ENCODE measurements at regions not wholly inside any gene's neighbourhood (a gene's known extent, or its start where the extent isn't known, plus 50 kb on each side); places are given as distances from the start of the nearest gene placed in this dataset.
"Not testable (repeated sequence)": the region's sequence is repeated elsewhere in the genome, so short reads cannot be mapped to it uniquely, and the experiment has no call there.

DNA sequence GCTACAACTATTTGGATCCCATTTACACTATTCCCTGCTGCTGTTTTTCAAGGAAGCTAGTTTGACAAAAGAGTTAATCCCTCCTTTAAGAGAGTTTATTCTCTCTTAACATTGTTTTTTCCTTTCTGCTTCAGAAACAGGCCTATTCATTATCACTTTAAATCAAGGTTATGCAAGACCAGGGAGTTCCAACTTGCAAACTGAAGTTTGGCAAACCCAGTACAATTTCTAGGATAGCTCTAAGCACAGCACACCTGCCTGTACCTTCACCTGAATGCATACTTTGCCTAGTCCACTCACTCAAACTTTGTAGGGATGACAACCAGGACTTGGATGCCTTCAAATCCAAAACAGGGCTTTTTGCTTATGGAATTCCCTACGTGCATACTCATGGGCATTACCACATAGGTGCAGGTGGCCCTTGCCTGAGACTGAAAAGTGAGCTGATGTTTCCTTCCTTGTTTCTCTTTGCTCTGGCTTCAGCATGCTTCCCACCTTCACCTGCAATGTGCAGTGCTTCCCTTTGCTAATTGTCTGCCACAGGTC is 193.8 kb upstream of the MMADHC start:
- DNase-seq, result no peak

DNA sequence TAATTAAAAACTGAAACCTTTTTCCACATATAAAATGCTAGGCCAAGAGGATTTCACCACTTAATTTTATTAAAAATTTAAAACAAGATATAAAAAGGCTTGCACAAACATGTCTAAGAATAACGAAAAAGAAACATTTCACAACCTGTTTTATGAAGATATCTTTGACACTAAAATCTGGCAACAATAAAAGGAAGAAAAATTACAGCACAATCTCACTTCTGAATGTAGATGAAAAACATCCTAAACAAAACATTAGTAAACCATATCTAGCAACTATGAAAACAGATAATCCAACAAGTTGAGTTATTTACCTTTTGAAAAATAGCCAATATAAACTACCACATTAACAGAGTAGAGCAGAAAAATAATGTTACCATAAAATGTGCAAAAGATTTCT is 185.4 kb upstream of the MMADHC start:
- DNase-seq, result no peak

DNA sequence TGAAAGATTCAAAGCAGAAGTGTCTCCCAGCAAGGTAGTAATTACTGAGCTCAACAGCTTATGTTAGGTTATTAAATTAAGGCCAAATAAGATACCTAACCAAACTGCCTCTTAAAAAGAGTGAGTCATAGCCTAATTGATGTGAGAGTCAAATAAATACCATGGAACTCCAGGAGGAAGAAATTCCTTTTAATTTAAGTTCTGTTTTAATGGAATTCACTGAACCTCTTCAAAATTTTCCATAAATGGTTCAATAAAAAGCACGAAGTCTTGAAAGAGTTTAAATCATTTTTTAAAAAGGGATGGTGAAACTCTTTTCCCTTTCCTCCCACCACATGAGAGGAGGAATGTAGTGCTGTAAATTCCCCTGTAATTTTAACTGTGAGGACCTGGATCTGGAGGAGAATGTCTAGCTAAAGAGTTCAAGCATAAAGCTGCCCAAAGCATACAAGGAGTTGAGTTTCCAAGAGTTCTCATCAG is 180.8 kb upstream of the MMADHC start:
- peak in 1 of 2 experiments; percentile 20 for DNase-seq

DNA sequence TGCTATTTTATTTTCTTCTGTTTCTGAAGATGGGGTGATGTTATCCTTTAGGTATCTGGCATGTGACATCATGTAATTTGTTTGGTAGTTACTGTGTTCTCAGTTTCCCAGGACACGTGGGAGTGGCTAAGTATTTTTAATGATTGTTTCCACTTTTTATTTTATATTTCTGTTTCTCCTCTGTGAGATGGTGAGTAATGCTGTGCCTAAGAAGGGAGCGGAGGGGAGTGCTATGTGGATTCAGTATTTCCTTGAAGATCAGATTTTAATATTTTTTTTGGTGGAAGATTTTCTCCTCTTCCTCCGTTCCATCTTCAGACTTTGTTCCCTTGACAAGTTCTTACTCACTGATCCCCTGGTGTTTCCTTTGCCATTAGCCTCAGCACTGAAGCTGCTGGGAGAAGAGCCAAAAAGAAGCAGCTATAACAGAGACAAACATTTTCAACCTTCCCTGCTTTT is 180.0 kb upstream of the MMADHC start:
- DNase-seq, result peak in 1 of 2 experiments; percentile 1

DNA sequence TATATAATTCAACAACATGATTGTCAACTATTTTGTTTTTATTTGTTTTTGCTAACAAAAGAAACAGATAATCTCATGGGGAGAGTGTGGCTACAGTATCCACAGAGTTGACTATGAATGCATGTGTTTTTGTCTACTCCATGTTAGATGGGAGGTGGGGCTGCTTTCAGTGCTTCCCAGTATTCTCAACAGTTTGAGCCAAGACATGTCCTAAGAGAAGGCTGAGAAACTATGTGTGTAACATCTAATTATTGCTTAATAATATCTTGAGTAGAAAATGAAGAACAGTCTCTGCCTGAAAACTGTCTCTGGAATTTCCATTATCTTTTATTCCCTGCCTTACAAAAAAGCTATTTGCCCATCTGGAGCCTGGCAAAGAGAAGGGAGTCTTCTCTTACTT is 178.8 kb upstream of the MMADHC start:
- DNase-seq, result no peak

DNA sequence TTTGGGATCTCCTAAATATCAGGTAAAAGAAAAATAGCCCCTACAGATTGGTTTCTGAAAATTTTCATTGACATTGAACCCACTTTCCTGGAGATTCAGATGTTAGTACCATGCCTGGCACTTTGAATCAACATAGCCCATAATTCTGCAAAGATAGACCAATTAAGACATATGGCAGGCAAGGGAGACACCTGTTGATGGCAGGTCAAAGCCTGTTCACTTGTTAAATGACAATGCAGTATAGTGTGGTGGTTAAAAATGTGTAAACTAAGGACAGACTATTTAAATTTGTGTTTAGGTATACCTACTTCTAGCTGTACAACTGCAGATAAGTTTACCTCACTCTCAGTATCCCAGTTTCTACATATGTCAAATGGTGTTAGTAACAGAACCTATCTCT is 178.1 kb upstream of the MMADHC start:
- peak in 1 of 2 experiments; percentile 2 for DNase-seq

DNA sequence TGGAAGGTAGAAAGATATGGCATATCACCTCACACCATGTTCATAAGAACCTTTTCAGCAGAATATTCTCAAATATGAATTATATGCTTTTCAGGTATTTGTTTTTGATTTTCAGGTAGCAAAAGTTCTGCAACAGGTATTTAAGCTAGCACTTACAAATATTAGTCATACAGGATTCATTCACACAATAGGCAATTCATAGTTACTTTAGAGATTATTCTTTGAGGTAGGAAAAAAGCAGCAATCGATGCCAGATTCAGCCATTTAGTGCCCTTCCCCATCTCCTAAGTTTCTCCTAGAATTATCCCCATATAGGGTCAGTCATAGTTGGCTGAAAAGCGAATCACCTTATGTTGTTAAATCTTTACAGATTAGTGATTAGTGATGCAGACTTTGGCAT is 177.4 kb upstream of the MMADHC start:
- DNase-seq, result no peak

DNA sequence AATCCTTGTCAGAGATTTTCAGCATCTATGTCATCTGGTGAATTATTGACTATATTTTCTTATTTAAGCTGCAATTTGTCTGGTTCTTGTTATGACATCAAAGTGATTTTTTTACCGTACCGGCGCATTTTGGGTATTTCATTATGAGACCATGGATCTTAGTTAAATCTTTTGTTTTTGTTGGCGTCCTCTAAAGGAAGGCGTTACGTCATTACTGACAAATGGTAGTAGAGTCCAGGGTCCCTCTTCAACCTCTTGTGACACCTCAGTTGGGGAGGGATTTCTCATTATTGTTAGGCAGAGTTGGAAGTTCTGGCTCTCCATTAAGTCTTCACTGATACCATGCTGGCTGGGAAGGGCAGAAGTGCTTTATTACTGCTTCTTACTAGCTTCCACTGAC is 175.8 kb upstream of the MMADHC start:
- DNase-seq, result no peak

DNA sequence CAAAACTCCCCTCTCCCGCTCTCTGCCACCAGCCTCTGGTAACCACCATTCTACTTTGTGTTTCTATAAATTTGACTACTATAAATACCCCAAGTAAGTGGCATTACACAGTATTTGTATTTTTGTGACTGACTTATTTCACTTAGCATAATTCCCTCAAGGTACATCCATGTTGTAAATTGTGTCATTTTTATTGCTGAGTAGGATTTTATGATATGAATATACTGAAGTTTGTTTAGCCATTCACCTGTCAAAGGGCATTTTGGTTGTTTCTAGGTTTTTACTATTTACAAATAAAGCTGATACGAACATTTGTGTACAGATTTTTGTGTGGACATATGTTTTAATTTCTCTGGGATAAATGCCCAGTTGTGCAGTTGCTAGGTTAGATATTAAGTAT is 174.0 kb upstream of the MMADHC start:
- DNase-seq, result no peak

DNA sequence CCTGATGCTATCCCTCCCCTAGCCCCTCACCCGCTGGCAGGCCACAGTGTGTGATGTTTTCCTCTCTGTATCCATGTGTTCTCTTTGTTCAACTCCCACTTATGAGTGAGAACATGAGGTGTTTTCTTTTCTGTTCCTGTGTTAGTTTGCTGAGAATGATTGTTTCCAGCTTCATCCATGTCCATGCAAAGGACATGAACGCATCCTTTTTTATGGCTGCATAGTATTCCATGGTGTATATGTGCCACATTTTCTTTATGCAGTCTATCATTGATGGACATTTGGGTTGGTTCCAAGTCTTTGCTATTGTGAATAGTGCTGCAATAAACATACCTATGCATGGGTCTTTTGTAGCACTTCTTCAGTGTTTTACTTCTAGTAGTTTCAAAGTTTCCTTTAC is 171.8 kb upstream of the MMADHC start:
- DNase-seq, result not testable (repeated sequence)

DNA sequence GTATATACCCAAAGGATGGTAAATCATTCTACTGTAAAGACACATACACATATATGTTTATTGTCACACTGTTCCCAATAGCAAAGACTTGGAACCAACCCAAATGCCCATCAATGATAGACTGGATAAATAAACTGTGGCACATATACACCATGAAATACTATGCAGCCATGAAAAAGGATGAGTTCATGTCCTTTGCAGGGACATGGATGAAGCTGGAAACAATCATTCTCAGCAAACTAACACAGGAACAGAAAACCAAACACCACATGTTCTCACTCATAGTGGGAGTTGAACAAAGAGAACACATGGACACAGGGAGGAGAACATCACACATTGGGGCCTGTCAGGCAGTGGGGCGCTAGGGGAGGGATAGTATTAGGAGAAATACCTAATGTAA is 167.1 kb upstream of the MMADHC start:
- DNase-seq, result not testable (repeated sequence)

DNA sequence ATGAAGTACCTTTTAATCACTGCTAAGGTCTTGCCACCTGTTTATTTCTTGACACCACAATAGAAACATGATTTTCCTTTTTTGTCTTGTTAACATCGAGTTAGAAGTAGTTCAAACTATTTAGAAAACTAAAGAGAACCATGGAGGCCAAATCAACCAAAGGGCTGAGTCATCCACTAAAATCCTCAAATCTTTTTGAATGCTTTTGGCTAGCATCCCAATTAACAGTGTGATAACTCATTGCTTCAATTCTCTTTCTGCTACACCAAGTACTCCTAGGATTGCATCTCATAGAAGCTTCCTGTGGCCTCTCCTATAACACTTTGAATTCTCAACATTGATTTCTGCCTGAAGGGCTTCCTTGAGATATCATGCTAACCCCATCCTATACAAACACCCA is 159.9 kb upstream of the MMADHC start:
- no peak for DNase-seq

DNA sequence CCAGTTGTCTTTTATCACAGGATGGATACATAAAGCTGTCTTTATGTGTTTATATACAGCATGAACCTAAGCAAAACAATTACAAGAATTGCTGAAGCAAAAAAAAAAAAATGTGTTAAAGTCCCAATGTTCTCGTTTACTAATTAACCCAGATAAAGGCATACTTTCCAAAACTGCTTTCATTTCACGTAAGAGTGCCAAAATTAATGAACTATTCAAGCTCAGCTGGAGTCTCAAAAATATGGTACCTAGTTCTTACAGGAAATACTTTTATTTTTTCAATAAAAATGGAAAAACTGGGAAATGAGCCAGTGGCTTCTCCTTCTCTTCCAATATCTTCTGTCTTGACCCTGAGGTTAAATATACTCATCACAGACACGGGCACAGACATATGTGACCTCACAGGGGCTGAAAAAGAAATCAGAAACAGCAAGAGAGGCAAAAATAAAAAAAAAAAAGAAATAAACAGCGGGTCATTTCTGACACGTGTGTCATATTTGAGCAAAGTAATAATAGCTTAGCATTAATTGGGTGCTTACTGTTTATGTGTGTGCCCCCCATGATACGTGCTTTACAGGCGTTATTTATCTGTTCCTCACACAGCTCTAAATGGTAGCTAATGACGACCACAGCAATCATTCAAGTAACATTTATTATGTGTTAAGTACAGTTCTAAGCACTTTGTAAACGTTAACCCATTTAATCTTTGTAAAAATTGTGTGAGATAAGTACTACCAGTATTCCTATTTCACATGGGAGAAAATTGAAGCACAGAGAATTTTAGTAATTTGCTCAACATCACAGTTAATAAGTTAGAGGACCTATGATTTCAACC is 158.0 kb upstream of the MMADHC start:
- no peak for DNase-seq

DNA sequence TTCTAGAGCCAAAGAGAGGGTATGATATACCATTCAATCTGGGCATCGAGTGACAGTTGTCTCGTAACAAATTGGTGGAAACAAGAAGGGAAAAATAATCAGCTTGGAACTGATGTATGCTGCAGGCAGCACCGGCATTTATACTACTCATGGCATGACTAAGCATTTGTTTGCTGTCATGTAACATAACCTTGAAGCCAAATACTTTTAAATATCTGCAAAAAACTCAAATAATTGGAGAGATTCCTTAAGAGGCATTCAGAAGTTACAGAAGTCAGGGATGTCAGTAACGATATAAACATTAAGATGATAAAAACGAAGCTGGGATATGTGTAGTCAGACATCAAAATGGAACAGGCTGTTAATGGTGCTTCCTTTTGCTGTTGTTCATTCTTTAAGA is 157.3 kb upstream of the MMADHC start:
- no peak for DNase-seq

DNA sequence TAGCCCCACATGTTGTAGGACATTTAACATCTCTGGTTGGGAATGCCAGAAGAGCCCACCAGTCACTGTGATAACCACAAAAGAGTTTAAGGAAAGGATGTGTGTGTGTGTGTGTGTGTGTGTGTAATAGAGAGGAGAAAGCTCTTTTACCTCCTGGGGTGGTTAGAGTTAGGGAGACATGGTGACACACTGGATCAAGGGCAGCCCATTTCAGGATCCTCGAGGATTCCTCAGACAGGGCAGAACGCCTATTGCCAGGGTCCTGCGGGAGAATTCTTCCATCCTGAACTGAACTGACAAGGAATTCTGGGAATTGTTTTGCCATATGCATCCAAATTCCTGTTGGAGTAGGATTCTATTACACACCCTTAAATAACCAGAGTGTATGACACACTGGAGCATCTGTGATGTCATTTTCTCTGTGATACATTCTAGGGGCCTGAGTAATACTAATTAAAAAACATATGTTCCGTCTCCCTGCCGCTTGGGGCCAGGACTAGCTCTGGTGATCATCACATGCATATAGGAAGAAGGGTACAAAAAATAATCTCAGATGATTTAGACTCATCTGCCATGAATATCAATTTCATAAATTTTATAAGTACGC is 156.4 kb upstream of the MMADHC start:
- DNase-seq, result peak; percentile 59 to 81

DNA sequence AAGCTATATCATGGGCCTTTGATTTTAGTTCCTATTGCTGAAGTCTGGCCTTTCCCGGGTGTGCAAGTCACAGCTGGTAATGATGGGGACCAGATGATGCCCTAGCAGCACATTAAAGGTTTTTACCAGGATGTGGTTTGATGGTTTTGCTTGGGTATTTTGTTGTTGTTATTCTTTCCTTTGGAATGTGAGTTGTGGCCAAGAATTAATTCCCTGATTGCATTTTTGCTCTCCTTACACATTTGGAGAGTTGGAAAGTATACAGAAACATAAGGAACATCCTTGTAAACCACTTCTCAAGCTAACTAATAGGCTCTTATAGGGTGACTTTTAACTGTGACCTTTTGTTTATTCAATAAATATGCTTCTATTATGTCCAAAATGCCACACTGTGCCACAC is 154.1 kb upstream of the MMADHC start:
- DNase-seq, result no peak

DNA sequence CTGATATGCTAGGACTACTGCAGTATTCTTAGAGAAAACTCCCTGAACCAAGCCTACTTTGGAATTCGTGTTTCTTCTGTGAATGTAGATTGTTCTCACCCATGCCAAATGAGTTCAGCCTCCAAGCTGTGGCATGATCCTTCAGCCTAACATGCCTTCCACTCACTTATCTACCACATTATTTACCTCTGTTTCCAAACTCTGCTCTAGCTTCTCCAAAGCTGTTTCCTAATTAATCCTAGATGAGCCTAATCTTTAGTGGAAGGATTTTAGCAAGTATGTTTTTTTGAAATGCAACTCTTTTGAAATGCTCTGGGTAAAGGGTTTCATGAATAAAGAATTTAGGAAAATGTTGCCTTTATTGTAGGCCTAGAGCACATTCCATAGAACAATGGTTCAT is 152.9 kb upstream of the MMADHC start:
- DNase-seq, result no peak

DNA sequence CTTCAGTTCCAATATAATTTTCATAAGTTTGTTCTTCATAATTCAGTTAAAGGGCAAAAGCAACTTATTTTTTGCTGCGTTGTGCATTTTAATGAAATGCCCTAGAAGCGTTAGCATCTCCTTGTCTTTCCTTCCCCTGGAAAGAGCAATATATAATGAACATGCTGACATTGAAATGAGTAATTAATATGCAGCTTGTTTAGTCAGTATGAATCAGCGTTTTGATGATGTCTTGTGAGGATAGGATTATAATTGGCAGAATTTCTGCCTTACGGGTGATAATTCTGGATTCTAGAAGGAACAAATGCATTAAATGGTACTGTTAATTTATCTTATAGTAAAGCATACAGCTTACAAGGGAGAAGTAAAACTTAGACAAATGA is 152.3 kb upstream of the MMADHC start:
- no peak for DNase-seq

DNA sequence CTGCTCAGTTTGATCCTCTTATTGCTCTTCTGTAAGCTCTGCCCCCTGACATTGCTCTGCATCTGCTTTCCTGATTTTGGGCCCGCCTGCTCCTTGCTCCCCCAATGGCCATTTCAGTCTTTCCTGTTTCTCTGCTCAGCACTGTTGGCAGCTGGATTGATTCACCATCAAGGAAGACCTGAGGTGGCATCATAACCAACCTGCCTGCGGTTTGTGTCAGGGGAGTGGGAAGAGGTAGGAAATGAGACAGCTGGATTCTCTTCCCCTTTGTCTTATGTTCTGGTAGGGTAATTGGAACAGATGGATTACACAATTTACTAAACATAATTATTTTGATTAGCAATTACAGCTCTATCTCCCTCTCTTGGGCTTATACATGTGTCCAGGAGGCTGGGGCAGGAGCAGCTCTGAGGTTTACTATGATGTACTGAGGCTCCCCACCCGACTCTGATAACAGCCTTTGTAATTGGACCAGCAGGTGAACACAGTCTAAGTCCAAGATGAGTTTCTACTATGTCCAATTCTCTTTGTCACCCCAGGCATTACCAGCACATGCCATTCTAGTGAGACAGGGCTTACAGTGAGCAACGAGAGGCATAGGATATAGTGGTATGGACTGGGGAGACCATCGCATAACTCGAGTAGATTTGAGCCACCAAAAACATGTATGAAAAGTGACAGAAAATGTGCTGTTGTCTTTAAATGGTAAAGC is 151.8 kb upstream of the MMADHC start:
- peak in 1 of 2 experiments; percentile 3 for DNase-seq

DNA sequence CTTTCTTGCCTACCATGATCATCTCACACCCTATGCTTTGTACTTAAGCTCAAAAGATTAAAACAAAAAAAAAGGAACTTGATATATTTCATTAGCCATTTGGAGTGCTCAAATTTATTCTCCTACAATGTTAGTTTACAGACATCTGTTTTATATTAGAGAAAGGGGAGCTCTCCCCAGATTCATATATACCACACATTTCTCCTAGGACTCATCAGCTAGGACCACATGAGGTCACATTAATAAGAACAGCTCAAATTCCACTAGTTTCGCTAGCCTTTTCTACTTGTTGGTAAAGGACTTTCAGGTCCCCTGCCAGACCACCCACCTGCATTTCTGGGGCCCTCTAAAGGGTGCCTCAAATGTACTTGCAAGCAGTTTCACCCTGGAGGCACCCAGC is 151.2 kb upstream of the MMADHC start:
- DNase-seq, result no peak

DNA sequence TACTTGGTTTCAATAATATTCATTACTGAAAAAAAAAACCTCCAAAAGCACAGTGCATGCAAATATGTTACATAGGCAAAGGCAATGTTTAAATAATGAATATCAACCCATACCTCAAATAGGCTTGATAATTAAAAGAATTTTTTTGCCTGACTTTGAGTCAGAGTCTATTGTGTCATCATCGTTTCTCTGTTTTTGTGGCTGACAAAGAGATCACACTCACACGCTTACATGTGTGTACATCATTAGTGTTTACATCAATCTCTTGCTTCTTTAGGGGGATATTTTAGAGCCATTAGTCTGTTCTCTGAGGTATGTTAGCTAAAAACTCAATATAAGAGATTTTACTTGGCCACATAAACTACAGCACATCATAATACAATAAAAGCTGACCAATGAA is 150.3 kb upstream of the MMADHC start:
- no peak for DNase-seq

DNA sequence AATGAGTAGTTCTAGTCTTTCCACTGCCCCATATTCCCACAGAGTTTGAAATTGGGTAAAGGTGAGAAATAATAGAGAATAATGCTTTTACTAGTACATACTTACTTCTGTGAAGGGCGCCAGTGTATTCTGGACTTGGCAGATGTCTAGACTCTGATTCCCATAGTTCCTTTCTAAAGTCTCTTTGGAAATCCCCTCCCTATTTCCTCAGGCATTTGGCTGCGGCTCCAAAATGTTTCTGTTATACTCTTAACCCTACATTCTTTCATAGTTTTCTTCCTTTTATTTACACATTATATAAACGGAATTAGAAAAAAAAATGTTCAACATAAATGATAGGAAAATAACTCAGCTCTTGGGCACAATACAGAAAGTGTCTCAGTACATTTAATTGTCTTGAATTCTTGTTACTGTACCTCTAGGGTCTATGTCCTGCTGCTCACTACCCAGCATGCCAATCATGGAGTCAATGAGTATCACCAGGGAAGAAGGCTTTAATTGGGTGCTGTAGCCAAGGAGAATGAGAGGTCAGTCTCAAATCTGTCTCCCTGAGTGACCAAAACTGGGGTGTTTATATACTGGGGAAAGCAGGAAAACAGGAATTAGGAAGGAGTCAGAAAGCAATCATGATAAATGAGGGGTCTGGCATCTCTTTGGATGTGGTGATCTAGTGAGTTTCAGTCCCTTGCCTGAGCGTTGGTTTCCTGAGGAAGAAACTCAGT is 147.8 kb upstream of the MMADHC start:
- no peak for DNase-seq
